ENCODE measurements at regions not wholly inside any gene's neighbourhood (a gene's known extent, or its start where the extent isn't known, plus 50 kb on each side); places are given as distances from the start of the nearest gene placed in this dataset.

DNA sequence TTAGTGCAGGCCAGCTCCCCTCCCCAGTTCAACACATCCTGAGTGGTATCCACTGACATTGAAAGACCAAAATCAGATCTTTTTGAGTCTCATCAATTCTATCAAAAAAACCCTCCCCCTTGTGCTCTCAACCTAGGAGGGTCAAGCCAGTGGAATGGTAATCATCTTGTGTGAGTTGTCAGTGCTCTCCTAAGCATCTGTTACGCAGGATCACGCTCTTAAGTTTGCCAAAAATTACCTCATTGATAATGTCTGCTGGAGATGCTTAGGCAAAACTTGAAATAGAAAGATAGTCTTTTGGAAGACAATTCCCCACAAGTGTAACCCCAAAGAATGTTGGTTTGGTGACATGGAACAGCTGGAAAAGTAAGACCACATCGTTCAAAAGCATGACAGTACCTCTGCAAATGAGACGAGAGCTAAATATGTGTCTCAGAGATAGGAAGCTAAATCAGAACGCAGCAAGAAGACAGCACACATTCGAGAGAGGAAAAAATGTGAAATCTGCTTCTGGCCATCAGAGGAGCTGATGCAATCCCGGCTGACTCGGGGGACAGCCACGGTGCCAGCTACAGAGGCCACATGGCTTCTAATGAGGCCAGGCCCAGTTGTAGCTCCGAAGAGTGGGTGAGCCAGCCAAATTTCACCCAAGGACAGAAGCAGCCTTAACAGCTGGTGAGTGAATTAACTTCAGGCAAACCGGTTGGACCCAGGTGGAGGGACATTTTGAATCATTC is 753.9 kb downstream of the RNF144A start:
- Histone ChIP-seq H4K5ac (ENCODE audit: insufficient read length, low read depth, low read length) (no peak overlapping the region), H3K23ac (ENCODE audit: insufficient read length, low read depth, low read length) (no peak overlapping the region), H2BK120ac (ENCODE audit: low read depth, low read length, poor library complexity, severe bottlenecking) (no peak overlapping the region), H3K14ac (ENCODE audit: insufficient read depth, low read length) (no peak overlapping the region), H2BK15ac (ENCODE audit: low read depth, low read length) (no peak overlapping the region), H4K91ac (ENCODE audit: insufficient read length, low read depth, low read length) (no peak overlapping the region), H3K4me1 (ENCODE audit: insufficient read depth, low read length) (peaks cover 7% of the 10 kb centered on the region; the same call in 1 of the 2 replicates), H3K79me2 (ENCODE audit: insufficient read depth, low read length) (no peaks in the 10 kb centered on the region), H3T11ph (ENCODE audit: low read length) (no peak overlapping the region), H3K56ac (ENCODE audit: insufficient read length, low read depth, low read length) (no peak overlapping the region), H3K79me1 (ENCODE audit: insufficient read depth, low read depth, low read length, poor library complexity, severe bottlenecking) (no peaks in the 10 kb centered on the region), H3K18ac (ENCODE audit: insufficient read length, low read depth, low read length) (no peak overlapping the region), H3K27ac (ENCODE audit: insufficient read length, low read depth, low read length) (no peak overlapping the region), H3K27me3 (ENCODE audit: insufficient read depth, low read length) (no peaks in the 10 kb centered on the region), H2BK20ac (ENCODE audit: low read depth, low read length, poor library complexity, severe bottlenecking) (no peak overlapping the region), H2BK12ac (ENCODE audit: insufficient read length, low read depth, low read length) (no peak overlapping the region), H3K9ac (ENCODE audit: extremely low read depth, insufficient read length, low read length) (no peak overlapping the region), H3K23me2 (ENCODE audit: insufficient read length, low read depth, low read length, poor library complexity, severe bottlenecking) (no peaks in the 10 kb centered on the region), H2BK5ac (ENCODE audit: insufficient read length, low read length) (no peak overlapping the region), H2AK5ac (ENCODE audit: insufficient read length, low read length) (no peak overlapping the region), H3K4me2 (ENCODE audit: insufficient read depth, insufficient read length, low read length) (no peak overlapping the region), H4K20me1 (ENCODE audit: control insufficient read depth, insufficient read depth, insufficient read length) (no peaks in the 10 kb centered on the region), H3K9me3 (ENCODE audit: control insufficient read depth, low read depth, low read length) (no peaks in the 10 kb centered on the region), H4K8ac (replicated peaks; ENCODE audit: insufficient read length, low read depth, low read length) (no peak overlapping the region), H3K4ac (ENCODE audit: low read depth, low read length) (no peak overlapping the region), H2AFZ (ENCODE audit: low read length) (no peak overlapping the region)
- peaks cover 0 to 15% (median 4%) of the 10 kb centered on the region in 3 experiments; a peak in 4 of 7 replicates for H3K36me3 Mint-ChIP-seq (ENCODE audit: insufficient read depth in 1 of 3, low read depth in 3 of 3)
- no peak for DNase-seq
- H3K4me3 Mint-ChIP-seq, result no peak overlapping the region
- H3K4me1 Mint-ChIP-seq, result peaks cover 19 to 30% of the 10 kb centered on the region in 2 experiments
- TF ChIP-seq, protein P1, sequence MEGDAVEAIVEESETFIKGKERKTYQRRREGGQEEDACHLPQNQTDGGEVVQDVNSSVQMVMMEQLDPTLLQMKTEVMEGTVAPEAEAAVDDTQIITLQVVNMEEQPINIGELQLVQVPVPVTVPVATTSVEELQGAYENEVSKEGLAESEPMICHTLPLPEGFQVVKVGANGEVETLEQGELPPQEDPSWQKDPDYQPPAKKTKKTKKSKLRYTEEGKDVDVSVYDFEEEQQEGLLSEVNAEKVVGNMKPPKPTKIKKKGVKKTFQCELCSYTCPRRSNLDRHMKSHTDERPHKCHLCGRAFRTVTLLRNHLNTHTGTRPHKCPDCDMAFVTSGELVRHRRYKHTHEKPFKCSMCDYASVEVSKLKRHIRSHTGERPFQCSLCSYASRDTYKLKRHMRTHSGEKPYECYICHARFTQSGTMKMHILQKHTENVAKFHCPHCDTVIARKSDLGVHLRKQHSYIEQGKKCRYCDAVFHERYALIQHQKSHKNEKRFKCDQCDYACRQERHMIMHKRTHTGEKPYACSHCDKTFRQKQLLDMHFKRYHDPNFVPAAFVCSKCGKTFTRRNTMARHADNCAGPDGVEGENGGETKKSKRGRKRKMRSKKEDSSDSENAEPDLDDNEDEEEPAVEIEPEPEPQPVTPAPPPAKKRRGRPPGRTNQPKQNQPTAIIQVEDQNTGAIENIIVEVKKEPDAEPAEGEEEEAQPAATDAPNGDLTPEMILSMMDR (conservative IDR thresholded peaks at IDR 0.05), result no peak
- H3K27me3 Mint-ChIP-seq (ENCODE audit: low read depth), result peaks cover 2% of the 10 kb centered on the region; the same call in 1 of the 2 replicates
- peak overlapping the region in 1 of 3 experiments; percentile 40; a peak in 2 of 7 replicates for H3K27ac Mint-ChIP-seq
- H3K9me3 Mint-ChIP-seq, result peaks cover 0 to 15% of the 10 kb centered on the region in 2 experiments; a peak in 2 of 5 replicates
- no CpG with 5 or more reads among the region's 11 CpGs for WGBS (ENCODE audit: extremely low coverage, insufficient read length, low lambda C conversion rate)

All from H9 (cell line).